GM18858 (cell line): ENCODE measurements at regions not wholly inside any gene's neighbourhood (a gene's known extent, or its start where the extent isn't known, plus 50 kb on each side); places are given as distances from the start of the nearest gene placed in this dataset.
"Not testable (repeated sequence)": the region's sequence is repeated elsewhere in the genome, so short reads cannot be mapped to it uniquely, and the experiment has no call there.

ENCODE experiments used
- ATAC-seq: cut with Tn5 transposase; IDR thresholded peaks from one replicate; pipeline ENCODE4 v1.9.1; 2021; ENCODE audit not compliant: unreplicated experiment

DNA sequence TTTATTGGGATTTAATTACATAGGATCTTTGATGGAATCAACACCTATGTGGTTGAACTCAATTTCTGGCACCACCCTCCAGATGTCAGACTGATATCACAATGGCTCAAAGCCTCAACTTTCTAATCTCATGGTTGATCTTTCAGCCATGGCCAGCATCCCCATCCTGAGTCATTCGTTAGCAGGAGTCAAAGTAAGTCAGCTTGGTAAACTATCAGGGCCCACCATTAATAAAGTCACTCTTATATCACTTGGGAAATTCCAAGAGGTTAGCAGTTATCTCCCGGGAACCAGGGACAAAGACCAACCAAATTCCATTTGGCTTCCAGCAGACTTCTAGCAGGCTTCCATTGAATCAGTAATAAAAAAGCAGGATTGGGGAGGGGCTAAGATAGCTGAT, 50.7 kb upstream of the TNFSF4 start:
- ATAC-seq, result no peak

DNA sequence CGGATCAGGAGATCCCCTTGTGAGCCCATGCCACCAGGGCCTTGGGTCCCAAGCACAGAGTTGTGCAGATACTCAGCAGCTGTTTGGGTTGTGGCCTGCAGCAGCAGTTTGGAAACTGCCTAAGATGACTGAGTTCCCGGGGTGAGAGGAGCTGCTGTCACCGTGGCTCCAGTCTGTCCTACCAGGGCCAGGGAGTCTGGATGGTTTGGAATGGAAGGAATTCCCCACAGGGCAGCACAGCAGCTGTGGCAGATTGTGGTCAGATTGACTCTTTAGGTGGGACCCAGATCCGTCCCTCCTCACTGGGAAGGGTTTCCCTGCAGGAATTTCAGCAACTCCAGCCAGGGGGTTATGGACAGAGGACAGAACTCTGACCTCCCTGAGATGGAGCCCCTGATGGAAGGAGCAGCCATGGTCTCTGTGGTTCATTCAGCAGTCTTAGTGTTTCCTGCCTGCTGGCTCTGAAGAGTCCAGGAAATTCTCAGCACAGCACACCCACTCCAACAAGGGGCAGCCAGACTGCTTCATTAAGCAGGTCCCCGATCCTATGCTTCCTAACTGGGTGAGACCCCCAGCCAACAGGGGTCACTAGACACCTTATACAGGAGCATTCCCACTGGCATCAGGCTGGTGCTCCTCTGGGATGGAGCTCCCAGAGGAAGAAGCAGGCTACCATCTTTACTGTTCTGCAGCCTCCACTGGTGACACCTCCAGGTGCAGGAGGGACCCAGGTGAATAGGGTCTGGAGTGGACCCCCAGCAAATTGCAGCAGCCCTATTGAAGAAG, 51.5 kb upstream of the TNFSF4 start:
- ATAC-seq, result no peak

DNA sequence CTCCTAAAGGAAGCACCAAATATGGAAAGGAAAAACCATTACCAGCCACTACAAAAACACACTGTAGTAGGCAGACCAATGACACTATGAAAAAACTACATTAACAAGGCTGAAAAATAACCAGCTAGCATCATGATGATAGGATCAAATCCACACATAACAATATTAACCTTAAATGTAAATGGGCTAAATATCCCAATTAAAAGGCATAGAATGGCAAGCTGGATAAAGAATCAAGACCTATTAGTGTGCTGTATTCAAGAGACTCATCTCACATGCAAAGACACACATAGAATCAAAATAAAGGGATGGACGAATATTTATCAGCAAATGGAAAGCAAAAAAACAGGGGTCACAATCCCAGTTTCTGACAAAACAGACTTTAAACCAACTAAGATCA, 53.2 kb upstream of the TNFSF4 start:
- not testable (repeated sequence) for ATAC-seq

DNA sequence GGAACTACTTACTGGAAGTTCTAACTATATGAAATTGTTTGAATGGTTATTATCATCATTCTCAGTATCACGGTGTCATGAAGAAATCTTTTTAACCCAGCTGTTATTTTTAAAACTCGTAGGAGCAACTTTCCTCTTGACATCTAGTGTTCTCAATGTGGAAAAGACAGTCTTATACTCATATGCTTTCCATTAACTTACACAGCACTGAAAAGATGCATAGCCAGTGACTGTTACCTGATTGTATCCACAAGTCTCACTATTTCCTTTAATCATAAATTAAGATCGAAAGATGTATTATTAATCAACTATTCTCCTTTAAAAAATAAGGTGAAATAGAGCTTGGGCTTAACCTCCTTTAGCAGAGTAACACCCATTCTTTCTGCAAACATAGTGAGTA, 59.7 kb upstream of the TNFSF4 start:
- no peak for ATAC-seq

DNA sequence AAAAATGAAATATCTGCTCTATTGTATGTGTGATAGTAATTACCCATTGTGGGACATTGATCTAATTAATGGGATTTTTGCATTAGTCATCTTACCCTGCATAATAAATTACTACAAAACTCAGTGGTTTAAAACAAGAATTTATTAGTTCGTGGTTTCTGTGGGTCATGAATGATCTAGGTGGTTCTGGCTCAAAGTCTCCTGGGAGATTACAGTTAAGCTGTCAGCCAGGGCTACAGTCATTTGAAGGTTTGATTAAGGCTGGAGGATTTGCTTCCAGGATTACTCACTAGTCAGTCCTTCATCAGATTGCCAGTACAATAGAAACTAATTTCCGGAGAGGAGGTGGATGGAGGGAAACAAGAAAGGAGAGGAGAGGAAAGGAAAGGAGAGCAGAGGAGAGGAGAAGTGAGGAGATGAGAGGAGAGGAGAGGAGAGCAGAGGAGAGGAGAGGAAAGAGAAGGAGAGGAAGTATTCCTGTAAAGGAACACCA, 60.4 kb upstream of the TNFSF4 start:
- ATAC-seq, result no peak

DNA sequence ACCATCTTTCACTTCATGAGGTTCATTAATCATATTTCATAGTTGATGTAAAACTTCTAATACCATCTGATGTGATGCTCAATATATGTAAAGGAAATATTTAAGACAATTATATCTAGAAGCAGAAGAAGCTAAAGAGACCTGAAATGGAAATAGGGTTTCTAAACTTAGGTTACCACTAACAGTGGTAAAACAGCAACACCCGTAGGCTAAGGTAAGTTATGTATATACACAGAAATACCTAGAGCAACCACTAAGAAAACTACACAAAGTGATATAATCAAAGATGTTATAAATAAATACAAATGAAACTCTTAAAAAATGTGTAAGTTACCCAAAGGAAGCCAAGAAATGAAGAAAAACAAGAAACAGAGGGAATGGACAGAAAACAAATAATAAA, 61.1 kb upstream of the TNFSF4 start:
- no peak for ATAC-seq

DNA sequence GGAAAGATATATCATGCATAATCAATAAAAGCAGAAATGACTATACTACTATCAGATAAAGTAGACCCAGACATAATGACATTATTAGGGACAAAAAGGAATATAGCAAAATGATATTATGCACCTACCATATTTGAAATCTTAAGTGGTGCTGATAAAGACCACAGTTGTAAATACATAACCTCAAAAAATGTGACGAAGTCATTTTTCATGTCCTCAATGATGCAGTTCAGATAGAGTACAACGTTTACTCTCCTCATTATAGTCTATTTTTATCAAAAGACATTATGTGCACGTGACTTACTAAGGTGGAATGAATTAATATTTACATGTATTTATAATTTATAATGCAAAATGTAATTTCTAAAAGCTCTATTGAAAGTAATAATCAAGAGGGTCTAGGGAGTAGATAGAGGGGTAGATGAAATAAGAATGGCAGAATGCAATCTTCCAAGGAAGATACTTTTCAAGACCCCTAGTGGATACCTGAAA, 61.7 kb upstream of the TNFSF4 start:
- no peak for ATAC-seq

DNA sequence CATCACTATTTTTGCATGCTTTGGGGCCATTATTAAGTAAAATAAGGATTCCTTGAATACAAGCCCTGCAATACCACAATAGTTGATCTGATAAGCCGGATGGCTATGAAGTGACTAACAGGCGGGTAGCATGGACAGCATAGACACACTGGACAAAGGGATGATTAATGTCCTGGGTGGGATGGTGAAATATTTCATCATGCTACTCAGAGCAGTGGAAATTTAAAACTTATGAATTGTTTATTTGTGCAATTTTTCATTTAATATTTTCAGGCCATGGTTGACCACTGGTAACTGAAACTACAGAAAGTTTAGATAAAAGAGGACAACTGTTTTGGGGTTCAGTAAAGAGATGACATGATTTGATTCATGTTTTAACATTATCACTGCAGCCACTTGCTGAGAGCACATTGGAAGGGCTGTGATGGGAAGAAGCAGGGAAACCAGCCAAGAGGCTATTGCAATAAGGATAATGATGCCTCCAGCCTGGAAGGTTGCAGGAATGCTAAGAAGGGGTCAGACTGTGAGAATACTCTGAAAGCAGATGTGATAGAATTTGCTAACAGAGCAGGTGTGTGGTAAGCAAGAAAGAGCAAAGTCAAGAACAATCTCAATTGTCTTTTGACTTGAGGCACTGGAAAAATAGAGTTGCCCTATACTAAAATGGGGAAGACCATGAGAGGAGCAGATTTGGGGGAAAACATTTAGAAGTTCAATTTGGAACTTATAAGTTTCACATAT, 62.5 kb upstream of the TNFSF4 start:
- no peak for ATAC-seq

DNA sequence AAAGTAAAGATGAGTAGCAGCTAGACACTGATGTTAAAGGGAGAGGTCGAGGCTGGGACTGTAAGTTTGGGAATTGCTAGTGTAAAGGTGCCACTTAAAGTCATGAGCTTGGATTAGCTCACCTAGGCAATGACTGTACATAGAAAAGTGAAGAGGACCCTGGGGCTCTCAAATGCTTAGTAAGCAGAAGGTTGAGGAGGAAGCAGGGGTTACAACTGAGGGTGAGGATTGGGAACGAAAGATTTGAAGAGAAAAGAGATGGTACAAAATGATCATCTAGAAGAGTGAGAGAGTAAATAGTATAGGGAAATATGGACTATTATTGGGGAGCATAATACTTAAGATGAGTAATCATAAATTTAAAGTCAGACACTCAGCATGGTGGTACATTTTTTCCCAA, 63.1 kb upstream of the TNFSF4 start:
- no peak for ATAC-seq

DNA sequence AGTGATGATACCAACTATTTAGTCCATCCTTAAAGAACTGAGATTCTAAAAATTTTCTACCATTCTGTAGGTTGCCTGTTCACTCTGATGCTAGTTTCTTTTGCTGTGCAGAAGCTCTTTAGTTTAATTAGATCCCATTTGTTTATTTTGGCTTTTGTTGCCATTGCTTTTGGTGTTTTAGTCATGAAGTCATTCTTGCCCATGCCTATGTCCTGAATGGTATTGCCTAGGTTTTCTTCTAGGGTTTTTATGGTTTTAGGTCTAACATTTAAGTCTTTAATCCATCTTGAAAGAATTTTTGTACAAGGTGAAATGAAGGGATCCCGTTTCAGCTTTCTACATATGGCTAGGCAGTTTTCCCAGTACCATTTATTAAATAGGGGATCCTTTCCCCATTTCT, 63.9 kb upstream of the TNFSF4 start:
- not testable (repeated sequence) for ATAC-seq

DNA sequence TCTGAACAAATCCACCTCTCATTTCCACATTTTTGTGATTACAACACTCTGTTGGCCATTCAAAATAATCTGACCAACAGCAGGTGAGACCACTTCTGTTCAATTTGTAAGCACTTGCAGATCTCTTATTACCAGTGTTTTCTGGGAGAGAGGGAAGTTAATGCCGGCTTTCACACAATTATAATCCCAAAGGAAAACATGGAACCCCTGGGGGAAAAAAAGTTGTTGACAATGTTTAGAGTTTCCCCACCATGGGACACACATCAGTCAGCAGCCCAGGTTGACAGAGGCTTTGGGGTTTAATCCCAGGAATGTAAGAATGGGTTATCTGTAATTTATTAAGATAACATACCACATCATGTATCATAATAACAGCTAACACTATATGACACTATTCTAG, 68.4 kb upstream of the TNFSF4 start:
- no peak for ATAC-seq

DNA sequence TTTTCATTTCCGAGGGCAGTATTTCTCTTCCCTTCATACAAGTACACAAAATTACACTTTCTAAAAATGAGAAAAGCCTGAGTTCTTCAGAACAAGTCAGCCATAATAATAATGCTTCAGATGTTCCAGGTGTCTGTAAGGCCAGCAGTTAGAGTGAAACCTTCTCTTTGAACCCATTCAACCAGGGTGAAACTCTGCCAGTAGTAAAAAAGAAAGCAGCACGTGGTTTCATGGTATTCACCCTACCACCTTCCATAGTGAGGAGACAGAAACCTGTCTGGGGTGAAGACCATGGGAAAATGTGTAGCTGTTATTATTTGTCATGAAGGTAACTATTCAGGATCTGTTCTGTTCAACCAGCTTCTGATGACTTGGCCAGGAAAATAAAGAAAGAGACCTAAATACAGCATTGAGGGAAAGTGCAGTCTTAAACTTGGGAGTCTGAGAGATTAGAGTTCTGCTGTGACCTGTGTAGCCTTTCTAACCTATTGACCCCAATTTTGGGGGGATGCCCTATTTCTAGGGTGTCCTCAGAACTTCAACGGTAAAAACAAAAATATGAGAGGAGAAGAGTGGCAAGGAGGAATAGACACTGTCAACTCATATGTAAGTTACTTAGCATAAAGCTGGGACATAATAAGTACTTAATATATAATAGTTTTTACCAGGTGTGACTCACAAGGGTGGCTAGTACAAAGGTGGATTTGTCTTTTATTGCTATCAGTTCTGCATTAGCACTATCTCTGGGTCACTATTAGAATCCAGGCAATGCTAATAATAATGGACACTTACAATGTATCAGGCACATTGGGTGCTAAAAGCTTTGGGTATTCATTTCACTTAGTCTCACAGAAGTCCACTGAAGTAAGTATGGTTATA, 70.0 kb upstream of the TNFSF4 start:
- ATAC-seq, result peak; percentile 88

DNA sequence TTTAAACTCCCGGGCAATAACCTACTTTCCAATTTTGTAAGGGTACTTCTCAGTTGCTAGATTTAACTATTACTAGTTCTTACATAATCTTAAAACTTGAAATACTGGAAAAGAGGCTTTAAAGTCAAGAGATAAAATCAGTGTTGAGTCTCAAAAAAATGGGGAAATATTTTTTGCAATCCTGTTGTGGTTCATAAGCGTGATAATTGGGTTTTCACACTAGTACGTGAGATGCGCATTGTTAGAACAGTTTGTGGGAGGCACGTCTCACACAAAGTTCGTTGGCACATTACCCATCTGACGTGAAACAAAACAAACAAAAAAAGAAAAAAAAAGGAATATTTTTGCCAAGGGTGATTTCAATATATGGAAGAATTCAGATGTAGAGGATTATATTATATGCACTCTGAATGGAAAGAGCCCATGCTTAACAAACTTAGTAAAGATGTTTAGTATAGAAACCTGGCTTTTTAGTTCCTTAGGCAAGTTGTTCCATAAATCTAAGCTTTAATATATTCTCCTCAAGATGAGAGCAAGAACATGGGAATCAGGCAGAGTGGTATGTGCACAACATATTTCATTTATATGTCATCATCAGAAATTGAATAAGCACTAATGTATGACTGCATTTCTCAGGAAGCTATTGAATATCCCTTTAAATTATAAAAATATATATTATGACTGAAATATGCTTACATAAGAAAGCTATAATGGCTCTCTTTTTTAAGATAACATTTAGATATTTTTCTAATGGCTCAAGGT, 73.9 kb upstream of the TNFSF4 start:
- ATAC-seq, result no peak

DNA sequence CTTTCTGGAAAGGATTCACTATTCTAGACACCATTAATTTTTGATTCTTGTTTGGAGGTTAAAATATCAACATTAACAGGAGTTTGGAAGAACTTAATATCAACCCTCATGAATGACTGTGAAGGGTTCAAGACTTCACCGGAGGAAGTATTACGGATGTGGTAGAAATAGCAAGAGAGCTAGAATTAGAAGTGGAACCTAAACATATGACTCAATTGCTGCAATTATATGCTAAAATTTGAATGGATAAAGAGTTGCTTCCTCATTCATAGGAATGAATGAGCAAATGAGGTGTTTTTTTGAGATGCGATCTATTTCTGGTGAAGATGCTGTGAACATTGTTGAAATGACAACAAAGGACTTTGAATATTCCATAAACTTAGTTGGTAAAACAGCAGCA, 77.9 kb upstream of the TNFSF4 start:
- ATAC-seq, result peak; percentile 51

DNA sequence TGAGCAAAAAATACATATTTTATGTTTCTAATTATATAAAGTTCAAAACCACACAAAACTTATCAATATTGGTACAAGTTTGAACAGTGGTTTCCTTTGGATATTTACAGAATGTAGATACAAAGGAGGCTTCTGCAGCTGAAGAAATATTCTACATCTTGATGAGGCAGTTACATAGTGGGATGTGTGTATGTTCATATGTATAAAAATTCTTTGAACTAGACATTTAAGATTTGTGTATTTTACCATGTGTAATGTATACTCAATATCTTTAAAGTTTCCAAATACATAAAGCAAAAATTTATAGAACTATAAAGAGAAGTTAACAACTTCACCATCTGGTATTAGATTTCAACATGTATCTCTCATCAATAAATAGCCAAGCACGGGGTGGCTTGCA, 80.7 kb upstream of the TNFSF4 start:
- ATAC-seq, result no peak

DNA sequence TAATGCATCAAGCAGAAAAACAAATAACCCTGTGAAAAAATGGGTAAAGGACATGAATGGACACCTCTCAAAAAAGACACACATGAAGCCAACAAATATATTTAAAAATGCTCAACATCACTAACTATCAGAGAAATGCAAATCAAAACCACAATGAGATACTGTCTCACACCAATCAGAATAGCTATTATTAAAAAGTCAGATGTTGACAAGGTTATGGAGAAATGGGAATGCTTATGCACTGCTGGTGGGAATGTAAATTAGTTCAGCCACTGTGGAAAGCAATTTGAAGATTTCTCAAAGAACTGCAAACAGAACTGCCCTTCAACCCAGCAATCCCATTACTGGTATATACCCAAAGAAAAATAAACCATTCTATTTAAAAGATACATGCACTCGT, 86.6 kb upstream of the TNFSF4 start:
- no peak for ATAC-seq

DNA sequence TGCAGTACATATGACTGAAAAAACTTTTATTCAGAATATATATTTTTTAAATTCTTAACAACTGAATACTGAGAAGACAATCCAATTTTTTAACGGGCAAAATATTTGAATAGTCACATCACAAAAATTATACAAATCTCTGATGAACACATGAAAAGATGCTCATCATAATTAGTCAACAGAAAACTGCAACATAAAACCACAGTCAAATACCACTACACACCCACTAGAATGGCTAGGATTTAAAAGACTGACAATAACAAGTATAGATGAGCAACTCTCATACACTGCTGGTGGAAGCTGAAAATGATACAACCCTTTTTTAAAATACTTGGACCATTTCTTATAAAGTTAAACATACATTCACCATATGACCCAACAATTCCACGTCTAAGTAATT, 87.7 kb upstream of the TNFSF4 start:
- ATAC-seq, result no peak

DNA sequence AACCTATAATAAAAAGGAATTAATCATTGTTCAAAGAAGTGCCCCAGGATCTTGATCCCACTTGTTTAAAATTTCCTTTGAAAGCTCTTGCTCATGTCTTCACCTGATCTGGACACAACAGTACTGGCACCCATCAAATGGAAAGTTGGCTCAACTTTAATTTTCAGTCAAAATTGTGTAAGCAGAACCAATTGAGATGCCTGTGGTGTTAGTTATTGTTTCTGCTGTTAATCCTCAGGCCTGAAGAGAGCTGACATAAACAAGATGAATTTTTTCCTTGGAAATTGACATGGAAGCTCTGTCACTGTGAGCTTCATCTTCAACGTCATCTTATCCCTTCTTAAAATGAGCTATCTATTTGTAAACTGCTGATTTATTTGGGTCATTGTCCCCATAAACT, 88.3 kb upstream of the TNFSF4 start:
- ATAC-seq, result no peak

DNA sequence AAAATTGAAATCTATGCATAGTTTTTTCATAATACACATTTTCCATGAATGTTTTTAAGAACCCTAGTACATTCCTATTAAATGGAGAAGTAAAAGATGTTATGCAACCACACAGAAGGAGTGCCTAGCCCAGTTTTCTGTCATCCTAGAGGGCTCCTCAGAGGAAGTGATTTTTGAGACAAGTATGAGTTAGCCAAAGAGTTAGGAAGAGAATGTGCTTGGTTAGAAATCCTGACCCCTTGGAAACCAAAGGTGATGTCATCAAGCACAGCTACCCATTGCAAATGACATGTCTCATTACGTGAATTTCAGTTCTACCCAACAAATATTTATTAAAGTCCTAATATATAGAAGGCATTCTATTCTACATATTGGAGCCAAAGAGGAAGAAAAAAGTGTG, 88.9 kb upstream of the TNFSF4 start:
- no peak for ATAC-seq

DNA sequence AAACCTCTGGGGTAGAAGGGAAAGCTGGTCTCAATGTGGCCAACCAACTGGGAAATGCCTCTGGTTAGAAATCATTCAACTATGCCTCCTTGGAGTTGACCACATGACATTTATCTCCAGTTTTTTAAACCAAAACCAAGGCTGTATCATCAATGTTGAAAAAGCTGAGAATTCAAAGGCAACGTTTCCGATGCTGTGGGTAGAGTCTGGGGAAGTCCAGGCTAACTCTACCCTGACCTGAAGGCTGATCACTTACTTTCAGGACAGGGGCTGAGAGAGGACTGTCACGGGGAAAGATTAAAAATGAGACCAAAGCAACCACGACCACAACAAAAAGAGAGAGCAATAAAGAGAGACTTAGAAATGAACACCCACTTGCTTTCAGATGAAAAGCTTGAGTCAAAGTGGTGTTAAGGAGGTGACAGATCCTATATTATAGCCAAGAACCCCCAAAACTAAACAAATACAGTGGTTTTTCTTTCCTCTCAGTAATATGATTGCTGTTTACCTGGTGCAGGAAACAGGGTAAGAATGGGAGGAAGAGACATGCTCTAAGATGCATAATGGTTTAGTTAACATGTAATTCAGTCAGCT, 90.8 kb upstream of the TNFSF4 start:
- peak; percentile 85 for ATAC-seq
